Activated CD4-positive, alpha-beta T cell treated with anti-CD3 and anti-CD28 coated beads for 36 hours (primary cell): ENCODE measurements at regions not wholly inside any gene's neighbourhood (a gene's known extent, or its start where the extent isn't known, plus 50 kb on each side); places are given as distances from the start of the nearest gene placed in this dataset.
"Not testable (repeated sequence)": the region's sequence is repeated elsewhere in the genome, so short reads cannot be mapped to it uniquely, and the experiment has no call there.

ENCODE experiments used
- ATAC-seq: fragments of 200-7000 bp; cut with Tn5 transposase; one replicate; pipeline ENCODE4 v1.10.0; 2021; ENCODE audit warnings: mild to moderate bottlenecking, moderate library complexity
- CTCF ChIA-PET: fragments of 350-600 bp; sonication (Branson Sonifier 250); formaldehyde crosslinking; loops from one replicate; lab custom pipeline; 2021; ENCODE audit warnings: antibody characterized with exemption; lab: Charles Lee
- POLR2A ChIA-PET: fragments of 350-600 bp; sonication (Branson Sonifier 250); formaldehyde crosslinking; loops from one replicate; lab custom pipeline; 2021; ENCODE audit warnings: antibody characterized with exemption, inconsistent platforms; lab: Charles Lee
- DNase-seq: peaks from one replicate; pipeline ENCODE4 v3.0.0-alpha.2; 2020
- H3K27ac Mint-ChIP-seq: one replicate; pipeline ENCODE4 v1.8.0; 2021; ENCODE audit warnings: mixed read lengths
- H3K27me3 Mint-ChIP-seq: one replicate; pipeline ENCODE4 v1.8.0; 2021; ENCODE audit warnings: mixed read lengths
- H3K36me3 Mint-ChIP-seq: one replicate; pipeline ENCODE4 v1.8.0; 2021; ENCODE audit warnings: low read depth, mixed read lengths
- H3K4me1 Mint-ChIP-seq: one replicate; pipeline ENCODE4 v1.8.0; 2021; ENCODE audit warnings: mixed read lengths
- H3K4me3 Mint-ChIP-seq: one replicate; pipeline ENCODE4 v1.8.0; 2021; ENCODE audit warnings: mild to moderate bottlenecking, moderate library complexity, mixed read lengths
- H3K9me3 Mint-ChIP-seq: one replicate; pipeline ENCODE4 v1.8.0; 2021; ENCODE audit warnings: low read depth, mixed read lengths
- intact Hi-C, 2 experiments: fragments of 100-400 bp; cut with DNase I in 1 of 2; cut with micrococcal nuclease in 1 of 2; formaldehyde crosslinking; loops; one replicate each; pipeline versions ENCODE4 v1.14.2 to v1.15.1; 2022 to 2024; cut with DNase I, micrococcal nuclease

- H3K36me3 Mint-ChIP-seq, intact Hi-C loops, H3K9me3 Mint-ChIP-seq, H3K27ac Mint-ChIP-seq, H3K4me3 Mint-ChIP-seq, POLR2A ChIA-PET, ATAC-seq, DNase-seq, CTCF ChIA-PET, H3K4me1 Mint-ChIP-seq: not testable (repeated sequence)
- H3K27me3 Mint-ChIP-seq: peaks cover 24% of the 10 kb centered on the region
Measured at GRCh38 chr1:867550-867949, 56.2 kb upstream of the SAMD11 start.

- Mint-ChIP-seq H3K4me1 (peaks cover 2% of the 10 kb centered on the region), H3K4me3 (no peak overlapping the region)
Measured at GRCh38 chr1:869499-870244, 54.1 kb upstream of the SAMD11 start.

More at GRCh38 chr1:869499-870244, 54.1 kb upstream of the SAMD11 start:
- no peak overlapping the region for H3K27ac Mint-ChIP-seq
- H3K36me3 Mint-ChIP-seq: no peaks in the 10 kb centered on the region
- POLR2A ChIA-PET: interaction anchor here (0.6 kb wide), 1 partner anchor 235 kb away, joined by 9 read pairs; no protein-coding TSS in a partner anchor
- CTCF ChIA-PET: interaction anchor here (0.7 to 1.0 kb wide), 4 partner anchors 11 to 91 kb away, joined by 3 to 5 read pairs (median 4); no protein-coding TSS in a partner anchor
- no peaks in the 10 kb centered on the region for H3K9me3 Mint-ChIP-seq
- peaks cover 19% of the 10 kb centered on the region for H3K27me3 Mint-ChIP-seq
- intact Hi-C loops: loop anchor here (1.0 to 5.0 kb wide), 2 partner anchors 53 to 107 kb away; partner anchors contain the start of gene SAMD11 (in 1 of the 2)
- DNase-seq: peak; percentile 89
- peak; percentile 95 for ATAC-seq
